Activated CD4-positive, alpha-beta T cell treated with anti-CD3 and anti-CD28 coated beads, Interleukin-2, amount 10 ng/mL, durations not matched to agents 7 days and 5 days (primary cell): ENCODE measurements at regions not wholly inside any gene's neighbourhood (a gene's known extent, or its start where the extent isn't known, plus 50 kb on each side); places are given as distances from the start of the nearest gene placed in this dataset.
"Not testable (repeated sequence)": the region's sequence is repeated elsewhere in the genome, so short reads cannot be mapped to it uniquely, and the experiment has no call there.

ENCODE experiments used
- CTCF ChIA-PET: fragments of 350-600 bp; sonication (Branson Sonifier 250); formaldehyde crosslinking; loops from one replicate; lab custom pipeline; 2021; ENCODE audit warnings: antibody characterized with exemption; lab: Charles Lee
- POLR2A ChIA-PET: fragments of 350-600 bp; sonication (Branson Sonifier 250); formaldehyde crosslinking; loops from one replicate; lab custom pipeline; 2021; ENCODE audit warnings: antibody characterized with exemption; lab: Charles Lee
- DNase-seq: peaks from one replicate; pipeline ENCODE4 v3.0.0-alpha.2; 2020
- H3K27ac Mint-ChIP-seq: one replicate; pipeline ENCODE4 v1.8.0; 2021; ENCODE audit warnings: mild to moderate bottlenecking, moderate library complexity, mixed read lengths
- H3K27me3 Mint-ChIP-seq: one replicate; pipeline ENCODE4 v1.8.0; 2021; ENCODE audit warnings: mixed read lengths
- H3K36me3 Mint-ChIP-seq: one replicate; pipeline ENCODE4 v1.8.0; 2021; ENCODE audit warnings: low read depth, mixed read lengths
- H3K4me1 Mint-ChIP-seq: one replicate; pipeline ENCODE4 v1.8.0; 2021; ENCODE audit warnings: mixed read lengths
- H3K4me3 Mint-ChIP-seq: one replicate; pipeline ENCODE4 v1.8.0; 2021; ENCODE audit warnings: mild to moderate bottlenecking, moderate library complexity, mixed read lengths
- H3K9me3 Mint-ChIP-seq: one replicate; pipeline ENCODE4 v1.8.0; 2021; ENCODE audit warnings: mixed read lengths

DNA sequence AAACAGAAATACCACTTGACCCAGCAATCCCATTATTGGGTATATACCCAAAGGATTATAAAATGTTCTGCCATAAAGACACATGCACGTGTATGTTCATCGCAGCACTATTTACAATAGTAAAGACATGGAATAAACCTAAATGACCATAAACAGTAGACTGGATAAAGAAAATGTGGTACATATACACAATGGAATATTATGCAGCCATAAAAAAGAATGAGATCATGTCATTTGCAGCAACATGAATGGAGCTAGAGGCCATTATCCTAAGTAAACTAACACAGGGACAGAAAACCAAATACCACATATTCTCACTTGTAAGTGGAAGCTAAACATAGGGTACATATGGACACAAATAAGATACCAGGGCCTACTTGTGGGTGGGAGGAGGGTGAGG, 342.2 kb downstream of the LMBRD1 start:
- H3K4me3 Mint-ChIP-seq, H3K36me3 Mint-ChIP-seq, H3K4me1 Mint-ChIP-seq, H3K9me3 Mint-ChIP-seq, H3K27me3 Mint-ChIP-seq, CTCF ChIA-PET, POLR2A ChIA-PET, DNase-seq, H3K27ac Mint-ChIP-seq: not testable (repeated sequence)

- H3K4me1 Mint-ChIP-seq, H3K4me3 Mint-ChIP-seq, POLR2A ChIA-PET, H3K36me3 Mint-ChIP-seq, H3K27ac Mint-ChIP-seq, DNase-seq, H3K27me3 Mint-ChIP-seq: not testable (repeated sequence)
- H3K9me3 Mint-ChIP-seq = peaks cover 13% of the 10 kb centered on the region
- CTCF ChIA-PET = interaction anchor here (1.0 kb wide), 1 partner anchor 14 kb away, joined by 3 read pairs; no protein-coding TSS in a partner anchor
Measured at GRCh38 chr6:69450493-69450892, 346.3 kb downstream of the LMBRD1 start.

DNA sequence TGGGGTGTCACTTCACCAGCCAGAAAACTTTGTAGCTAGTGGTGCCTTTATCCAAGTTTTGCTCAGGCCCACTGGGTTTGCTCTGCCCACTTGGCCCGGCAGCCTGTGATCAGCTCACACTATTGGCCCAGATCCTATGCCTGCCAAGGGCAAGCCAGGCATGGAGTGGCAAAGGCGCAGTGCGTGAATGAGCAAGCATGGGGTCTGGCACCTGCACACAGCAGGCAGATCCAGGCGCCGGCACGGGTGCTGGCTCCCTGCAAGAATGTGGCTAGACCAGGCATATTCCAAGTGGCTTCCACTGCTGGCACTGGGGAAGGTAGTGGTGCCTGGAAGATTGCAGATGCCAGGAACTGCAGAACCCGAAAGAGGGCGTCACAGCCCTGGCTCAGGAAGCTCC, 346.9 kb downstream of the LMBRD1 start:
- peaks cover 14% of the 10 kb centered on the region for H3K9me3 Mint-ChIP-seq
- CTCF ChIA-PET = interaction anchor here (1.0 kb wide), 1 partner anchor 14 kb away, joined by 3 read pairs; no protein-coding TSS in a partner anchor
- no peak for DNase-seq

More for the DNA sequence above, 346.9 kb downstream of the LMBRD1 start:
- Mint-ChIP-seq H3K4me1 (no peaks in the 10 kb centered on the region), H3K27ac (no peak overlapping the region), H3K27me3 (no peaks in the 10 kb centered on the region), H3K4me3 (no peak overlapping the region), H3K36me3 (no peaks in the 10 kb centered on the region)
- POLR2A ChIA-PET = no interaction called here
